HG03457 (cell line): ENCODE measurements at regions not wholly inside any gene's neighbourhood (a gene's known extent, or its start where the extent isn't known, plus 50 kb on each side); places are given as distances from the start of the nearest gene placed in this dataset.
"Not testable (repeated sequence)": the region's sequence is repeated elsewhere in the genome, so short reads cannot be mapped to it uniquely, and the experiment has no call there.

Experiments used
- ATAC-seq: cut with Tn5 transposase; IDR thresholded peaks from one replicate; pipeline ENCODE4 v1.9.1; 2021; ENCODE audit warnings: moderate number of reproducible peaks; ENCODE audit not compliant: unreplicated experiment

GRCh38 chr22:25390297-25391240, 171.1 kb downstream of the CRYBB2 start:
- ATAC-seq: no peak

- no peak for ATAC-seq
Observed at GRCh38 chr22:25392584-25392983, 171.9 kb upstream of the GRK3 start.

GRCh38 chr22:25393121-25393805, 171.2 kb upstream of the GRK3 start:
- no peak for ATAC-seq

DNA sequence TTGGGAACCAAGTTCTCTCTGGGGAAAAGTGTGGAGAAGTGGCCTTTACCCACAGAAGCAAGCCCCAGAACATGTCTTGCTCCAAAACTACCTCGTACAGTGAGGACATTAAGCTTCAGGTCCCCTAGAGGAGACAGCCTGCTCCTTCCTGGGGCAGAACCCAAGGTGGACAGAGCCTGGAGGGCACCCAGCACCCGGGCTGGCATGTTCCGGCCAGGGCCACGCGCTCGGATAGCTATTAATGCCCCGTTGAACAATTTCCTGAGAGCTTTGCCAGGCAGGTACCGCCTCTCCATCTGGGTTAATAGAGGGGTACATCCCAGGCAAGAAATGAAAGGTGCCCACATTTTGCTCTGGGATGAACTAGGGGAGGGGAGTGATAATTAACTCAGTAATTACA, 169.0 kb upstream of the GRK3 start:
- no peak for ATAC-seq

- no peak for ATAC-seq
Observed at GRCh38 chr22:25395915-25396314, 168.6 kb upstream of the GRK3 start.

- no peak for ATAC-seq
Observed at GRCh38 chr22:25396615-25397200, 167.8 kb upstream of the GRK3 start.

GRCh38 chr22:25397616-25398015, 166.9 kb upstream of the GRK3 start:
- no peak for ATAC-seq

GRCh38 chr22:25398591-25399062, 165.8 kb upstream of the GRK3 start:
- ATAC-seq: not testable (repeated sequence)

- ATAC-seq: no peak
Observed at GRCh38 chr22:25399649-25400151, 164.8 kb upstream of the GRK3 start.

DNA sequence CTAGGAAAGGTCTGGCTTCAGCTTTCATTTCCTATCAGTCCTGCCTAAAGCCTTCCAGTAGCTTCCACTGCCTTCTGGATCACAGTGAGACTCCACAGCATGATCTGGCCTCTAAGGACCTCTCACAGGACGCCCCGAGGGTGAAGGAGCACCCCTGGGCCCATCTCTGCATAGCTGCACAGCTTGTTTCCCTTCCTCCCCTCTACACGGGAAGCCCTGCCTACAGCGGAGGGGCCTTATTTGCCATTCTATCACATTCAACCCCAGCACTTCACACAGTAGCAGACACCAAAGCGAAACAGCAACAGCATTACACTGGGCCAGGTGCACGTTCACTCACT, 162.3 kb upstream of the GRK3 start:
- ATAC-seq: no peak

DNA sequence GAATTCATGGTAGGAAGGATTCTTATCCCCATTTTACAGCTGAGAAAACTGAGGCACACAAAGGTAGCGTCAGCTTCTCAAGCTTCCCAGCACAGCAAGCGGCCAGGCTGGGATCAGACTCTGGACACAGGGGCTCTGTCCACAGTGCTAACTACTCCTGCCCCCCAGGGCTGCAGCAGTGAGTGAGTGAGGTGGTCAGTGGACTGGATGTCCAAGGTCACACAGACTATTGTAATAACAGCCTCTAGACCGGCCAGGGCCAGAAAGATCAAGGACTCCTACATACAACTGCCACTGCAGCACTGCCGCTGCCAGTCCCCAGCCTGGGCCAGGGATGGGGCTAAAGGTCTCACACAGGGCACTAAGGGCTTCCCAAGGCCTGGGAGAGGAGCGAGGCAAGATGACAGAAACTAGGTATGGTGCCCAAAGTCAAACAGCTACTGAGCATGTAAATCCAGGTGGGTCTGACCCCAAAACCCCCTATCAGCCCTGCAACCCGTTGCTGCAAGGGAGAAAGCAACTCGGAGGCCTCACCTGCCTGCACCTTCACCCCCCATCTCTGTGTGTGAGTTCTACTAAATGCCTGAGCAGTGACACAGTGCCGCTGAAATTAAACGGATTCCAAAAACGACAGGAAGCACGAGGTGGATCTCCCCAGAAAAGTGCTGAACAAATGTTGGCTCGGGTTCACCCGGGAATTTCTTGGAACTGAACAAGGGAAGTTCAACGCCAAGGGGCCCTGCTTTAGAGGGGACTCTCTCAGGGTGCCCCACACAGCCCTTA, 161.8 kb upstream of the GRK3 start:
- ATAC-seq: no peak

GRCh38 chr22:25403284-25403810, 161.1 kb upstream of the GRK3 start:
- ATAC-seq: no peak

DNA sequence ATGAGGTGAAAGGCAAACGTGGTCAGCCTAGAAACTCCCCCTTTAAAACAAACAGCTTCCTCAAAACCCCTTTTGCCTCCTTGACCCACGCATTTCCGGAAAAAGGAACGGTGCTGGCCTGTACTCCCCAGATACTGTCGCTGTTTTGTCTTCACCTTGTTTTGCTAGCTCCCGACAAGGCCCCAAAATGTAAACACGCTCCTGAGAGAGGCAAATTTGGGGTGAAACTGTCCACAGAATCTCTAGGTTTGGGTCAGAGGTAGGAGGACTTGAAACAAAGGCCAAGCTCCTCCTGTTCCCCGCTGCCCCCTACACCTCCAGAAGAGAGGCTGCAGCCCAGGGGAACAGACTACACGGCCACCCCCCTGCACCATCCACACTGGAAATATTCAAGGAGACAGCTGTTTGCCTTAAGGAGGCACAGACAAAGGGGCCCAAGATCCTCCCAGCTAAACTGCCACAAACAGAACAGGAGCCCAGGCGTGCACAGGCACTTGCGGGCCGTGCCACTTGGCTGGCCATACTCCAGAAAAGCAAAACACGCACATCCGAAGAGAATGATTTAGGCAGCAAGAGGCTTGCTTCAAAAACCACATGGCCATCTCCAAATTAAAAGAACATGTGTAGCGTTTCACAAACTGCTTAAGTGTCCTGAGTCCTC, 160.5 kb upstream of the GRK3 start:
- ATAC-seq: no peak

GRCh38 chr22:25404556-25404927, 159.9 kb upstream of the GRK3 start:
- no peak for ATAC-seq

DNA sequence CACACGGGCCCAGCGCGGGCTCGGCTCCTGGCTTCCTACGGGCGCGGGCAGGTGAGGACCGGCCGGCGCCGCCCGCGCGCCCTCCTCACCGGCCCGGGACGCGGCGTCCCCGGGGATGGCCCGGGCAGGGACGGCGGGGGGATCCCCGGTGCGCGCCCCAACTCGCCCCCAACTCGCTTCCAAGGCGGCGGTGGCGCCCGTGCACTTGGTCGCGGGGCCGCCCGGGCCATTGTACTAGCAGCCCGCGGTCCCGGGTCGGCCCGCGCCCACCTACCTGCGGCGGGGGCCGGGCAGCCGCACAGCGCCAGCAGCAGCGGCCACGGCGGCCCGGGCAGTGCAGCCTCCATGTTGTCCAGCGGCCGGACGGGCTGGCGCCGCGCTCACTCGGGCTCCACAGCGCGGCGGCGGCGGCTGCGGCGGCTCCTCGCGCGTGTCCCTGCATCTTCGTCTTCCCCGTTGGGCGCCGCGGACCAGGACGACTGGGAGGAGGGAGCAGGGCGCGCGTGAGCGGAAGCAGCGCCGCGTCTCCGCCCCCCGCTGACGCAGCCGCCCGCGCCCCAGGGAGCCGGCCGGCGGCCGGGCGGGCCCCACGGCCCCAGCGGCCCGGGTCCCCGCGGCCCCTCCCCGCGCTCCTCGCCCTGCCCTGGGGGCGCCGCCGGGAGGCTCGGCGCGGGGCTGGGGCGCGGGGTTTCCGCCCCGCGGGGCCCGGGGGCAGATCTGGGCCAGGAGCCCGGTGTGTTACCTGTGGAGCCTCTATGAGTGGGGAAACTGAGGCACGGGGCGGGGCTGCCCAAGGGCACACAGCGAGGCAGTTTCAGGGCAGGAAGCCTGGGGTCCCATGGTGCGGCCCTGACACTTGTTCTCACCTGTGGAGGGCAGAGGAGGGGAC, 159.3 kb upstream of the GRK3 start:
- no peak for ATAC-seq

DNA sequence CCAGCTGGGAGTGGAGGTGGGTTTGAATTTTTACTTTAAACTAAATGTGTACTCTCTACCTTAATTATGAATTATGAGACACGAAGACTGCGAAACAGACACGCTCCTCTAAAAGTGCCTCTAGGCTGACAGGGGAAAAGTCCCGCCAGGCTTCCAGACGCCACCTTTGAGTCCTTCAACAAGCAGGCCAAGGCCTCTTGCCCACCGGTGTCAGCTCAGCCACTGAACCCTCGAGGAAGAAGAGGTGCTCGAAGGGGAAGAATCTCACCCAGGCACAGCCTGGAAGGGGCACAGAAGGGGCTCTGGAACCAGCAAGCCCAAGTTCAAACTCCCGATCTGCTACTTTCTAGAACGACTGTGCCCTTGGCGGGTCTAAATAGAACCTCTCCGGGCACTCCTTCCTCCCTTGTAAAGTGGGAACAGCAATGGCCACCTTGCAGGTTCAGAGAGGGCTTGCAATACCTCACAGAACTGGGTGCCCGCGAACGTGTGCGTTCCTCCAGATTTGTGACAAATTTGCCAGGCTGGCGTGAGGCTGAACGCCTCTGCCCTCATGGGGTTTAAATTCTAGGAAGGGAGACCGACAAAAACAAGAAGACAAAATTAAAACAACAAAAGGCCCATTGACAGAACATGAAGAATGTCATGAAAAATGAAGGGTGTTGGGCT, 158.5 kb upstream of the GRK3 start:
- no peak for ATAC-seq

GRCh38 chr22:25406510-25407210, 157.8 kb upstream of the GRK3 start:
- ATAC-seq: no peak
